Stimulated activated CD4-positive, alpha-beta T cell treated with anti-CD3 and anti-CD28 coated beads, Interleukin-15, amount 100 ng/mL, for 24 hours (primary cell): ENCODE measurements at regions not wholly inside any gene's neighbourhood (a gene's known extent, or its start where the extent isn't known, plus 50 kb on each side); places are given as distances from the start of the nearest gene placed in this dataset.
"Not testable (repeated sequence)": the region's sequence is repeated elsewhere in the genome, so short reads cannot be mapped to it uniquely, and the experiment has no call there.

Source experiments
- DNase-seq: peaks from one replicate; pipeline ENCODE4 v3.0.0-alpha.2; 2020

DNA sequence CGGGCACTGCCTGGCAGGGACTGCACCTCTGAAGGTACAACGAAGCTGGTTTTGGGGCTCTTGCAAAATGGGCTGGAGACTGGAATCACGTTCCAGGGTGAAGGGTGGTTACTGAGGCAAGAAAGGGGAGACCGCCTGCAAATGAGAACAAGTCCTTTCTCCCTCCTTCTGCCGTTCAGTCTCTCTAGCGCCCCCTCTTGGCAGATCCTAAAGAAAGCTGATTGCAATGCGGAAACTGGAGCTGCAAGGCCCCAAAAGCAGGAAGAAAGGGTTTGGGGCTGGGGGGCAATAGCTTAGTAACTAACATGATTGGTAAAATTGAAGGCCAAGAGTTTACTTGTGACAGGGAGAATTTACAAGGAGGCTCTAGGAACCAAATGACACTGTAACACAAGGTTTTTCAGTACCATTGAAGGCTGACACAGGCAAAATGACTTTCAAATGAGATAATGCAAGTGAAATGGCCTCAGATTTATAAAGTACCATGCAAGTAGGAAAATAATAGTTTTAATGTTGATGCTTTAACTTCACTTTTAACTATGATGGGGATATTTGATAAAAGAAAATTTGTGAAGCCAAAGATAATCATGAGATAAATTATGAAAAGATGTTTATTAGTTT lies 222.7 kb upstream of the HAND2 start:
- DNase-seq = peak; percentile 46

DNA sequence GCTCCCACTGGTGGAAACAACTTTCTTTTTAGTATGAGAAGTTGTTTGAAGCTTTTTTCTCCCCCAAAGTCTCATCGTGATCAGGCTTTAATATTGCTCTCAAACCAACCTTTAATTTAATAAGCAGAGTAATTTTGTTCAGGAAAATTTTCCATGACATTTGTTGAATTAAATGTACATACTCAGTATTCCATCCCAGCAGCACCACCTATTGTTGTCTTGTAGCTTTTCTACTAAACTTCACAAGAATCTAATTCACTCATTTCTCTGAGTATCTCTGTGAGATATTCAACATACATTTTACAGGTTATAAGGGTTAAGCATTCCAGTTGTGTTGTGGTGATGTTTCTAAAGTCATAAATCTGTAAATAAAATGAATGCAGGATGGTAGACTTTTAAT lies 218.3 kb upstream of the HAND2 start:
- no peak for DNase-seq

DNA sequence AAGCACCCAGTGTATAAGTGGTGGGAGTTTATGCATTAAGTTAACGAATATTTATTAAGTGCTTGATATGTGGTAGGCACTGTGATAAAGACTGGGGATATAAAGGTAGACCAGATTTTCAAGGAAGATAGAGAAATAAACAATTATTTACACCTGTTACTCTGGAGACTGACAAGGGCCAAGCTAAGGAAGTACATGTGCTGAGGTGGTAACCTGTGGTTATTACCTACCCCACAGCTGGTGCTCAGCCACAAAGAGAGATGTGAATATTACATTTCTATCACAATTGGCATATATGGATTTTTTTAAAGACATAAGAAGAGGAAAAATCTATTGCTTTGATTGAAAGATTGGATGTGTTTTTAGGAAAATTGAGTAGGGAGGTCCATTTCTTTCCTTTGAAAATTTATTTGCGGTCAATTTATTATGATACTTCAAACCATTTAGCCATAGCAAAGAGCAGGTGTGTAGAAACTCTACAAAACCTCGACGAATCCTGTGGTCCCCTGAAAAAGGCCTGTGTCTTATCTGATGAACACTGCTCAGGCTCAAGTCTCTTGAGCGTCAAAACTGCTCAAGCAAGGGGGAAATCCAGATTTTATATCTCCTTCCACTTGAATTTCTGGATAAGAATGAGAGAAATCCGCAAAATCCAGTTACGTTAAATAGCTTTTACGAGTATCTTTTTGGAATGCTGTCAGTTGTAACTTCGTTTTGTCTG lies 217.7 kb upstream of the HAND2 start:
- no peak for DNase-seq

DNA sequence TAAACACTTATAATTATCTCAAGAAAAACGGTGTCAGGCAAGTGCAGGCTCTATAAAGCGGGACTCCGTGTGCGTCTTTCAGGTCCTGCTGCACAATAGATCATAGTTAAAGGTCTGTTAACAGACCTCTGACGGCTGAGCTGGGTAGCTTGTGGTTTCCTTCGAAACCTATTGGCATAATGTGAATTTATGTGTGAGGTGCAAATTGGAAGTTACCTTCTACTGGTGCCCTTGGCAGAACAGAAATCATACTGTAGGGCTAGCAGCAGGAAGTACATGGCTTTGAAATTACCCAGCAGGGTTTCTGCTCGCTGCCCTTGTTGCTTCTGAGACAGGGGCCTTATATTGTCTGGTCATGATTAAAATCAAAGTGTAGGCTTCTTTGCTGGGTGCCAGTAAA lies 216.4 kb upstream of the HAND2 start:
- DNase-seq = no peak

DNA sequence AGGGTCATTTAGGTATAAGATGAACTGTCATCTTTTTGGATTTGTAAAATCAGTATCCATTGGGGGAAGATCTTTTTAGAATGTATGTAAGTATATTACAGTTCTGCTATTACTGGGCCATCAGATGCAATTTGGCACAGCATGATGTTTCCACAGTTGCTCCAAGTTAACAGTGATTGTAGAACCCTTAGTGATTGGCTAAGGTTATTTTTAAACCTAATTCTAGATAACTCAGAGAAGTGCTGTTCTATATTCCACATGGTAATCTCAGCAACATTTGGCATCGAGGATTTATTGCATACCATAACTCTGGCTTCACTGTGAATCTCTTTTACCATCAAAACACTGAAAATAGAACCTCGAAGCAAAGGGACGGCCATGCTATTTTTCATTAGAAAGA lies 215.7 kb upstream of the HAND2 start:
- DNase-seq = no peak

DNA sequence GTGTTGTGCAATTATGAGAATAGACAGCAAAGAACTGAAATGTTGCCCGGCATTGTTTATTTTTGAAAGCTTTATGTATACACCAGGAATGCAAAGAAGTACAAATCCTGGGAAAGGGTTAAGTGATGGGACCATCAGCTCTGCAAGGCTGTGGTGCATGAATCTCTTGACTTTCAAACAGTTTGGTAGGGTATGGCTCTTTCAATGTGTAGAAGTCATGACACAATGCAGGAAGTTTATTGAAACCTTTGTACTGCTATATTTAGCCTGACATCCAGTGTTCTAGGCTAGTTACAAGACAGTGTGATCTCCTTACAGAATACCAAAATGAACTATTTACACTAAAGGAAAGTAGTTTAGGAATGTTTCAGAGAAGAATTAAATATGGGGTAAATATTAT lies 206.8 kb upstream of the HAND2 start:
- DNase-seq = no peak

DNA sequence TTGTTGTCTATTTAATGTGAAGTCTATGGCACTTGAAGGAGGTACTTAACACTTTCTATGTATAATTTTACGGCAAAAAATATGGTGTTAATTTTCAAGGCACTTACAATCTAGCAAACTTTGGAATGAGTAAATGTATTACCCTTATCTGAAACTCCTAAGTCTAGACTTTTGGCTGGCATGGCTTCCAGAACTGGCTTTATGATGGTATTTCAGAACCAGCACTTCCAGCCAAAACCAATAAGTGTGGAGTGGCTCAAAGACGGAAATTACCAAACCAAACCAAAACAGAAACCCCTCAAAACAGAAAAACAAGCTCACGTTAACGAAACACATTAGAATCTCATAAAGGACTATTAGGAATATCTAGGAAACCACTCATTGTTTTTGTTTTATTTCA lies 205.6 kb upstream of the HAND2 start:
- DNase-seq = no peak

DNA sequence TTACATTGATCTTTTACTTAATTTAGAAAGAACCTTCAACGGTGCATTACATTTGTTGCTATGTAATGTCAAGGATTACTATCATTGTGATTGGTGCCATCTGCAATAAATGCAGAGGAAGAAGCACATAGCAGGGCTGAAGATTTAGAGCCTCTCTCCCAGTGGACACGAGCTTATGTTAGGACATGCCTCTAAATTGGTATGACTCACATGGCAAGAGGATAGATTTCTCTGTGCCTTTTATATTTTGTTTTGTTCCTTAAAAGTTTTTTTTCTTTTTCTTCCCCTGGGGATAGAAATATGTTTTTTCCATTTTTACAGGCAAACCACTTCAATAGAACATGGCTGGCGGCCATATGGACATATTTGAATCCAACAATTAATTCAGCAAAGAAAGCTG lies 205.0 kb upstream of the HAND2 start:
- no peak for DNase-seq

DNA sequence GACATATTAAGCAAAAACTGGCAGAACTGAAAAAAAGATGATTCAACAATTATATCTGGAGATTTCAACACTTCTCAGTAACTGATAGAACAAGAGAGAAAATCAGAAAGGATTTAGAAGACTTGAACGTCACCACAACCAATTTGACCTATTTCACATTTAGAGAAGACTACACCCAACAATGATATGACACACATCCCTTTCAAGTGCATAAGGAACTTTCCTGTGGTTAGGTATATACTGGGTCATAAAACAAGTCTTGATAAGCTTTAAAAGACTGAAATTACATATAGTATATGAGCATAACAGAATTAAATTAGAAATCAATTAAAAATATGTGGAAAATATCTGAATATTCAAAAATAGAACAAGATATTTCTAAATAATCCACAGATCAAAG lies 201.2 kb upstream of the HAND2 start:
- DNase-seq = no peak

DNA sequence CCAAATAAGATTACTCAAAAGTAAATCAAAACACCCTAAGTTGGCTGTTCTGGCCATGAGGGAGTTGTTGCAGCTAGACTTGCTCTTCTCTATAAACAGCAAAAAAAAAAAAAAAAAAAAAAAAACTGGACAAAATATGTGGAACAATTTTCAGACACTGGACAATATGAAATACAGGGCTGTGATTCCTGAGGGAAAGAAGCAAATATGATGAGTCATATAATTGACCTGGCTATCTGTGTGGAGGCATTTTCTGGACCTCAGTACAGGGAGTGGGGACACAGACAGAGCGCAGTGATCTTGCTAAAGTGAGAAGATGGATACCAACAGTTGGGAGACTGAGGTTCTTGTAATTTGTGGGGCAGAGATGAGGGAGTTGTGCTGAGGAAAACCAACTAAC lies 192.0 kb upstream of the HAND2 start:
- DNase-seq = no peak

DNA sequence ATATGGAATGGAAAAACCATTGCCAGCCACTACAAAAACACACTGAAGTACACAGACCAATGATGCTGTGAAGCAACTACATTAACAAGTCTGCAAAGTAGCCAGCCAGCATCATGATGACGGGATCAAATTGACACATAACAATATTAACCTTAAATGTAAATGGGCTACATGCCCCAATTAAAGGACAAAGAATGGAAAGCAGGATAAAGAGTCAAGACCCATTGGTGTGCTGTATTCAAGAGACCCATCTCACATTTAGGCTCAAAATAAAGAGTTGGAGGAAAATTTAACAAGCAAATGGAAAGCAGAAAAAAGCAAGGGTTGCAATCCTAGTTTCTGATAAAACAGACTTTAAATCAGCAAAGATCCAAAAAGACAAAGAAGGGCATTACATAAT lies 188.5 kb upstream of the HAND2 start:
- DNase-seq = not testable (repeated sequence)

DNA sequence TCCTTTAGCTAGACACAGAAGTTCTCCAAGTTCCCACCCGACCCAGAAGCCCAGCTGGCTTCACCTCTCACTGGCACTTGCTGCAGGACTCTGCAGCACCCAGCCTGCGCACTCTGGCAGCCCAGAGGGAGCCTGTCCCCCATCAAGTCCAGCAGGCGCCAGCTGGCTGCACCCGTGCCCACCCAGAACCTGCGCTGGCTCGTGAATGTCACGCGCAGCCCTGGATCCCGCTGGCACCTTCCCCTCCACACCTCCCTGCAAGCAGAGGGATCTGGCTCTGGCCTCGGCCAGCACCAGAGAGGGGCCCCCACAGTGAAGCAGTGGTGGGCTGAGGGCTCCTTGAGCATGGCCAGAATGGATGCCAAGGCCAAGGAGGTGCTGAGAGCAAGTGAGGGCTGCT lies 187.6 kb upstream of the HAND2 start:
- no peak for DNase-seq

DNA sequence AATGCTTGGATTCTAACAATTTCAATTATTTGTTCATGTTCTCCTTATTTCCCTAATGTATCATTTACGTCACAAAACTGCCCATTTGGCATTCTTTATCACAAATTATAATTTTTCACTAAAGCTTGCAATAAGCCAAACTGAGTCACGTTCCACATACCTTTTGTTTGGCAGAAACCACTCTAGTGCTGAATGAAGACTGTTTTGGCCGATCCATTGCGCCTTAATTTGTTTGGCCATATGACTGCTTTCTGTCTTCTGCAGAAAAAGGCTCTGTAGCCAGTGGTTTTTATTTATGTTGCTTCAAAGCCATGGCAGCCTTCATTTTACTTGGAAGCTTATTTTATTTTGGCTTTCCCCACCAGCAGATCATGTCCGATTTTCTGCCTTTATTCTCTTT lies 184.4 kb upstream of the HAND2 start:
- DNase-seq = no peak

DNA sequence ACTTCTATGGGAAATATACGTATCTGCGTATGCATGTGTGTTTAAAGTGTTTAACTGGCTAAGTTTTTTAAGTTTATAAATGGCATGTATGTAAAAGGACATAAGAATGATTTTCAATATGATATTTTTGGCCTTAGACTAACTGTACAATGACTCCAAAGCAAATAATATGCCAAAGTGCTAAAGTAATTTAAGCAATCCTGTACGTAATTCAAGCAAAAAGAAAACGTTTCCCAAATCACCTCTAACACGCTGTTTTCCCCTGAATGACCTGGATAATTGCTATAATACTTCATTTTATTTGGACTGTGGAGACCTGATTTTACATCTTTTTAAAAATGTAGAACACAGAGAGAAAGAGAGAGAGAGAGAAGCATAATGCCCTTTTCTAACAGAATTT lies 183.0 kb upstream of the HAND2 start:
- no peak for DNase-seq

DNA sequence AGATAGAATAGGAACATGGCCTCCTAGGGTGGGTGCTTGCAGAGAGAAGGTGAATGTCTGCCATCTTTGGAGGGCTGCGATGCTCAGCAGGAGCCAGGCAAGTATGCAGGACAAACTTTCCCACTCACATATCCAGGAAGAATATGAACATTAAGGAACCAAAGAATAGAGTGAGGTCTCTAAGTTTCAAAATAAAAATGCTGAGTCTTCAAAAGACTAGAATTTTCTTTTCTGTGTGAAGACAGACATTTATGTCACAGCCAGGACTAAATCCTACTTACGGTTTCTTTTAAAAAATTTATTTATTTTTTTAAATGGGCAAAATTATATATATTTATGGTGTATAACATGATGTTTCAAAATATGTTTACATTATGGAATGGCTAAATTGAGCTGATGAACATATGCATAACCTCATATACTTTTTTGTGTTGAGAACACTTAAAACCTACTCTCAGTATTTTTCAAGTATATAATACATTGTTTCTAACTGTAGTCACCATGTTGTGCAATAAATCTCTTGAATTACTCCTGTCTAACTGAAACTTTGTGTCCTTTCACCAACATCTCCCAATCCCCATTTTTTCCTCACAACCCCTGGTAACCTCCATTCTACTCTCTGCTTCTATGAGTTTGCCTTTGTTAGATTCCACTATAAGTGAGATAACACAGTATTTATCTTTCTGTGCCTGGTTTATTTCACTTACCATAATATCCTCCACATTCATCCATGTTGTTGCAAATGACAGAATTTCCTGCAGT lies 177.8 kb upstream of the HAND2 start:
- DNase-seq = no peak

DNA sequence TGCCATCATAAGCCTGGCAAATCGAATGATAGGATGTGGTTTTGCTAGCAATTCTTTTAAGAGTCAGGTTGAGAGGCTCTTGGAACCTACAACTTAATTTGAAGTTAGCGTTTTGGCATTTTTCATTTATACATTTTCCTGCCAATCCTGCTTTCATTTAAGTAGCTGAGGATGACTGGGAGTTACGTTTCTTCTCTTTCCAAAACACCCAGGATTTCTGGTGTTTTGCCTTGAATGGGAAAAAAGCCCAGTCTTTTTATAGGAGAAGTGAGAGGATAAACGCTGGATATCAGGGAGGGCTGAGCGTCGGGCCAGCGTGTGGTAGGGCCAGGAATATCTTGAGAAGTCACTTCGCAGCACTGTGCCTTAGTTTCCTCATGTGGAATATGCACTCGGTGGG lies 174.2 kb upstream of the HAND2 start:
- no peak for DNase-seq

DNA sequence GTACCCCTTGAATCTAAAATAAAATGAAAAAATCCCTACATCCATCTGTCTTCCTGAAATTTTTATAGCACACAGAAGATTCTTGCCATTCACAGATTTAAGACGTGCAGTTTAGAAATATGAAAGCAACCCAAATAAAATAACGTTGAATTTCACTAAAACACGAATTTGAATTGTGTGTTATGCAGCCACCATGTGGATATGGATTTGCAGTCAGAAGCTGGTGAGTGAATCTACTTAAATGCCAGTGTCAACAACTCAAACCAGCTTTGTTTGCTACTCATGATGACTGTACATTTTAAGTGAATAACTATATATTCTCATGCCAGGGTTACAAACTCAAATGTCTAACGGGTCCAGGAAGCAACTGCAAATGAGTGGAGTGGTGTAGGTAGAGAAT lies 173.0 kb upstream of the HAND2 start:
- no peak for DNase-seq

DNA sequence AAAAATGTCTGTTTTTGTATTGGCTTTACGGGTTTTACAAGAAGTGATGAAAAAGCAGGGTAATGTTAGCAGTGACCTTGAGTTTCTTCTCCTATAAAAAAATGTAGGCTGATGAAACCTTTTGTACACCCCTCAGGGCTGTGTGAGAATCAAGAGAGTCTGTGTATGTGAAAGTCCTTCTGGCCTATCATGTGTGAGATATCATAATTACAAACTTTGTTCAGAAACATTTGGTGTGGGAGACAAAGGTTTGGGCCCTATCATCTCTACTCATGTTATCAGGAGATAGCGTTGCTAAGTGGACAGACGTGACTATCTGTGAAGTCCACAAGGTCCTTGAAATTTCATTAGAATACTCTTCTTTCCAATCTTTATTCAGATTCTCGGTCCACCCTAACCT lies 170.6 kb upstream of the HAND2 start:
- DNase-seq = no peak

DNA sequence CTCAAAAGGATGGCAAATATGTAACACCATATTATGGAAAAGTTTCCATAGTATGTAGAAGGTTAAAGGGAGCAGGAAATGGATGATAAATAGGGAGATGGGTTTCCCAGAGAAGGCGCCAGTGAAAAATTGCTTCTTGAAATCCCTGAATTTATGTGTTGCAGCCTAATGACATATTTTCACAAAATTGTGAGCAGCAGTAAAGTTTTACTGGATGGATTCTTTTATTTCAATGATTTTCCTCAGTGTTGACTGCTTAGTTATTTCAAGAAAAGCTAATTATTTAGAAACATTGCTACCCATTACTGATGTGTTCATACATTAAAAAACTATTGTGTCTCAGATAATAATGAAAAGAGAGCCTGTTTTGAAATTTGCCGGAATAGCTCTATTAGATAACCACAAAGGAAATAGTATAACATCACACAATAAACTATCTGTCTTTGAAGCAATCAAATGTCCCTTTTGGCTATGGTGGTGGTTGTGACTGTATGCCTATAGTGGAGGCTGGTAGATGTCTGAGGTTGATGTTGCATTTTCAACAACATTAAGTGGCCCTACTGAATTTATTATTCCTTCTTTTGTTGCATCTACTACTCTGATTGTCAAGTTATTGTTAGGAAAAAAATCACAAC lies 169.9 kb upstream of the HAND2 start:
- no peak for DNase-seq

DNA sequence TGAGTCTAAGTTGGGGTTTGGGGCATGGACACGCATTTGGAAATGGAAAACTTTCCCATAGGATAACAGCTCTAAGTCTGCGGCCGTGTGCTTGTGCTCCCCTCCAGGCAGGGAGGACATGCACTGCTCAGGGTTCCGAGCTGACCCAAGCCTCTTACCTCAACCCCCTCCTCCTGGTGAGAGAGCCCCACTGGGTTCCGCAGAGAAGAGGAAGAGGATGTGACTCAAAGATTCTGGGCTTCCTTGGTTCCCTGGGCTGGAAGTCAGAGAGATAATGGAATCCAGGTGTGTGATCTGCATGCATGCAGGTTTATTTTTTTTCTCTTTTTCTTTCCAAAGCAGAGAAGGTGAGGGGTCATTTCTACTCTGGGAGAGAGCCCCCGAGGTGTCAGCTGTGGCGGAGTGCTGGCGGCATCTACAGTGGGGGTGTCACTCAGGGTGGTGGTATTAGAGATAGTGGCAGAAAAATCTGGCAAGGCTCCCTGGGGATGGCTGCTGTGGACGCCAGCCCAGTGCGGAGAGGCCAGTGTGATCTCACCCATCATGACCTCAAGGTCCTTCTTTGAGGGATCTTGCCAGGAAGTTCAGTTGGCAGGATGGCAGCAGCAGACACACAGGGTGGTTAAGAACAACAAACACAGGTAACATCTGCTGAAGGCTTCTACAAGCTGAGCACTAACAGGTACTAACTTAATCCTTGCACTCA lies 168.7 kb upstream of the HAND2 start:
- no peak for DNase-seq

DNA sequence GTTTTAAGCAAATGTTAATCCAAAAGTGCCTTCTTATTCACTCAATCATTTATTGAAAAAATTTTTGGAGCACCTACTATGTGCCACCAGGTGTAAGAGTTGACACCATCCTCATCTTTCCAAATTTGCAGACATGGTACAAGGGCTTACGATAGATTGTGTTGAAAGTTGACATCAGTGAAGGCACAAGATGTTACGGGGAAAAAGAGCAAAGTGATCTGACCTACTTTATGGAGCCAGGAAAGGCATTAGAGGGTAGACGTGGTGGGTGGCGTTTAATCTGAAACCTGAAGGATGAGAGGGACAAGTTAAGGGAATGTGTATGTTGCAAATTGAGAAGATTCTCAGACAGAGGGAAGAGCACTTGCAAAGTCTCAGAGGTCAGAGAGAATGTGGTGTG lies 167.8 kb upstream of the HAND2 start:
- no peak for DNase-seq

DNA sequence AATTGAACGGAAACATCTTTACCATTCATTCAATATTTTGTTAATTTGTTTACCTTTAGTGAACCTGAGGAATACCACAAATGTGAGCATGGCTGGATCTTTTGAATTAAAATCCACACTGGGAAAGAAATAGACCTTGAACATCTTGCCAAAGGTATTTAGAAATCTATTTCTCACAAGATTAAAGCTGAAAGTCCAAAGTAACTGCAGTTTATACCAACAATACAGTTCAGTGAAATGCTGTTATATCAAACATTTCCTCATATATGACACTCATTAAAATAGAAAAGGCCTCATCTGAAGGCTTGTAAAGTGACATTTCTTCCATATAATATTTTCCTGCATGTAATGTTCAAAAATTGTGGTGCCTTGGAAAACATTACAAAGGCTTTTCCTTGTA lies 166.5 kb upstream of the HAND2 start:
- no peak for DNase-seq

DNA sequence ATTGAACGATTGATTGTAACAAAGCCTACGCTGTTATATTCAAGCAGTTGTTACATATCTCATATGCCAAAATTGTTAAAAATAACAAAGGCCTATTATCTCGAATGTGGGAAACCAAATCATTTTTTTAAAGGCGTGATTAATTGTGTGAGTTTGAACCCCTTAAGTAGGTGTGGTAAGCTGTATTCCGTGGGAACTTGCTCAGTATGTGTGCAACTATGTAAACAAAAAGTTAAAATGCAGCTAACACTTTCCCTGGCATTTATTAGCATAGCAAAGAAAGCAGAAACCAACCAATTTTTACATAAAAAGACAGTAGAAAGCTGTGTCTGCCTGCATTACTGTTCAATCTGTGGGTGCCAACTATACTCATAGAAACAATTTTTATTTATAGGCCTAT lies 166.0 kb upstream of the HAND2 start:
- no peak for DNase-seq
